Body of pancreas (tissue), 4 donors: ENCODE measurements at regions not wholly inside any gene's neighbourhood (a gene's known extent, or its start where the extent isn't known, plus 50 kb on each side); places are given as distances from the start of the nearest gene placed in this dataset.

Experiments
- POLR2A ChIP-seq, 3 donors: fragments of 450-650 bp; IDR thresholded peaks; one replicate each; pipeline ENCODE4 v1.6.1; 2016; ENCODE audit warnings: antibody characterized with exemption in 3 of 3, mild to moderate bottlenecking in 2 of 3
- TF ChIP-seq, protein P1 (sequence below), 7 experiments: fragments of 450-650 bp in 4 of 7; fragments of 200-600 bp in 3 of 7; sonication (generic) in 3 of 7; IDR thresholded peaks; one replicate each; pipeline ENCODE4 v1.5.1; 2016 to 2019; ENCODE audit warnings: antibody characterized with exemption in 7 of 7

DNA sequence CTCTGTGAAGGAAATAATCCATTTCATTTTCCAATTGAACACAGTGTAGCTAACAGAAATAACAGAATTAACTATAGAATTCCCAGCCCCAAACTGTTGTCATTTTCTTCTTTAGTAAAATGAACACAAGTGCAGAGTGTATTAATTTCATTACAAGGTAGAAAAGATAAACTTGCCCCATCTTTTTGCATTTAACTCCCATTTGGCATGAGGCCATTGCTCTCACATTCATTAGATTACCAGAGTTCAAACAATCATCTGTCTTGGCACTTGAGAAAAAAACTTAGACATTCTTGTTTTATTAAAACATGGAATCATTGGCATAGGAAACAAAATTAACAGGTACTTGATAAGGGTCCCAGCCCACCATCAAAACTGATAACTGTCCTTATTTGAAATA, 821.5 kb upstream of the C9orf72 start:
- TF ChIP-seq, protein P1, sequence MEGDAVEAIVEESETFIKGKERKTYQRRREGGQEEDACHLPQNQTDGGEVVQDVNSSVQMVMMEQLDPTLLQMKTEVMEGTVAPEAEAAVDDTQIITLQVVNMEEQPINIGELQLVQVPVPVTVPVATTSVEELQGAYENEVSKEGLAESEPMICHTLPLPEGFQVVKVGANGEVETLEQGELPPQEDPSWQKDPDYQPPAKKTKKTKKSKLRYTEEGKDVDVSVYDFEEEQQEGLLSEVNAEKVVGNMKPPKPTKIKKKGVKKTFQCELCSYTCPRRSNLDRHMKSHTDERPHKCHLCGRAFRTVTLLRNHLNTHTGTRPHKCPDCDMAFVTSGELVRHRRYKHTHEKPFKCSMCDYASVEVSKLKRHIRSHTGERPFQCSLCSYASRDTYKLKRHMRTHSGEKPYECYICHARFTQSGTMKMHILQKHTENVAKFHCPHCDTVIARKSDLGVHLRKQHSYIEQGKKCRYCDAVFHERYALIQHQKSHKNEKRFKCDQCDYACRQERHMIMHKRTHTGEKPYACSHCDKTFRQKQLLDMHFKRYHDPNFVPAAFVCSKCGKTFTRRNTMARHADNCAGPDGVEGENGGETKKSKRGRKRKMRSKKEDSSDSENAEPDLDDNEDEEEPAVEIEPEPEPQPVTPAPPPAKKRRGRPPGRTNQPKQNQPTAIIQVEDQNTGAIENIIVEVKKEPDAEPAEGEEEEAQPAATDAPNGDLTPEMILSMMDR (IDR thresholded peaks at IDR 0.05) = no peak
- no peak for TF ChIP-seq POLR2A (IDR thresholded peaks at IDR 0.05)
